GM12892 (cell line): ENCODE measurements at regions not wholly inside any gene's neighbourhood (a gene's known extent, or its start where the extent isn't known, plus 50 kb on each side); places are given as distances from the start of the nearest gene placed in this dataset.

Experiments
- DNase-seq: peaks from one replicate; pipeline ENCODE4 v3.0.0; 2011; ENCODE audit not compliant: insufficient read length
- FAIRE-seq: peaks from 2 replicates; lab custom pipeline; 2011; peaks lifted over from hg19 to GRCh38; lab: Jason Lieb, UNC
- POLR2A ChIP-seq: IDR thresholded peaks from 2 replicates; pipeline ENCODE4 v1.6.1; 2011; ENCODE audit warnings: low read depth, low read length, control low read depth
- POLR2AphosphoS5 ChIP-seq: IDR thresholded peaks from 2 replicates; pipeline ENCODE4 v1.6.1; 2011; ENCODE audit warnings: low read depth, low read length, control low read depth
- TAF1 ChIP-seq: IDR thresholded peaks from 2 replicates; pipeline ENCODE4 v1.6.1; 2011; ENCODE audit warnings: low read depth, mild to moderate bottlenecking, control low read depth, low read length, borderline replicate concordance

DNA sequence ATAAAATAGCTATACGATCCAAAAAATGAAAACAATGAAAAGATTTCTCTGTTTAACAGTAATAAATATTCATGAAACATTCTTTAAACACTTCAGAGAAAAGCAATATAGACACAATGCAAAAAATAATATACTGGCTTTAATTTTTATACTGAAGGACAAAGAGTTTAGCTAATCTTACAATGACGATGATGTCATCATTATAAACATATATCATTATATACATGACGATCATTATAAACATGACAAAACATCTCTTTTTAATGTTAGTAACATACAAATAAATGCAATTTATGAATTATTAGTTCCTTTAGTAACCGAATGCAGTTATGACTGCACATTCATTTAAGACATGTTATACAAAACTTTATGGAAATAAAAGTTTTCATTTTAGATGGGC, 1434.6 kb downstream of the PCDH18 start:
- FAIRE-seq (no peak), DNase-seq (no peak)
- no peak for TF ChIP-seq TAF1
- TF ChIP-seq POLR2AphosphoS5 = no peak
- no peak for TF ChIP-seq POLR2A

DNA sequence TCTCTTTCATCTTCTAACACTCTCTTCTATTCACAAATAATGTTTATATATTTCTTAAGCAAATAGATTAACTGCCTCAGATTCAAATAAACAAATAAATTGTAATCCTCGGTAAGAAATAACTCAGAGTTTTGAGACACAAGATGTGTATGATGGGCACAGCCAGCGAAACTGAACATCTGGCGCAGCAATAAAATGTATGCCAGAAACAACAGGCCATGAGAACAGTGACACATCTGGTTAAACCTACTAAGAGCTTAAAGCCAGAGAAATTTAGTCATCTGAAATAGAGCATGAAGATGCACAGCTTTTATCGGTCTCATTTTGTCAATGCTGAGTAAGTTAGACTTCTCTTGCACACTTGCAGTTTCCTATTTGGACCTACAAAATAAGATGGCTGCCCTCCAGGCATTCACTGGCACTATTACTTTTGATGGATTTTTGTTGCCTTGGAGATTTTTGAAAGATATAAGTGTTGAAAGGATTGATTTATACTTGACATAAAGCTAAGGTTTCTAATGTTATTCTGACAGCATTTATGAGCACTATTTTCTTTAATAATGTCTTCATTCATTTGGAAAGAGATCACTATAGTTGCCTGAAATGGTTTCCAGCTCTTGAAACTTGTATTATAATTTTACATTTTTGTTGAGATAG, 1444.0 kb downstream of the PCDH18 start:
- FAIRE-seq = no peak
- DNase-seq = no peak
- TF ChIP-seq POLR2A (no peak), POLR2AphosphoS5 (no peak), TAF1 (no peak)

DNA sequence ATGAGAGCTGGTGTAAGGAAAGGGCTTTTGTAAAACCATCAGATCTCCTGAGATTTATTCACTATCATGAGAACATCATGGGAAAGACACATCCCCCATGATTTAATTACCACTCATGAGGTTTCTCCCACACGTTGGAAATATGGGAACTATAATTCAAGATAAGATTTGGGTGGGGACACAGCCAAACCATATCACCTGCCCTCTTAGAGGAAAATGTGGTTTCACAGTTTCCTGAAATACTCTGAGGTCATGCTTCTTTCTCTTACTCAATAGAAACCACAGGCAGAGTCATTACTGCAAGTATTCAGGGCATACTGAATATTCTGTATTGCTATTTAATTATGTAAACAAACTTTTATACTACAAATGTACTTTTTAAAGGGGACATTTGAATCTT, 1453.3 kb downstream of the PCDH18 start:
- no peak for TF ChIP-seq POLR2AphosphoS5
- TF ChIP-seq TAF1 = no peak
- TF ChIP-seq POLR2A = no peak
- DNase-seq = no peak
- no peak for FAIRE-seq

DNA sequence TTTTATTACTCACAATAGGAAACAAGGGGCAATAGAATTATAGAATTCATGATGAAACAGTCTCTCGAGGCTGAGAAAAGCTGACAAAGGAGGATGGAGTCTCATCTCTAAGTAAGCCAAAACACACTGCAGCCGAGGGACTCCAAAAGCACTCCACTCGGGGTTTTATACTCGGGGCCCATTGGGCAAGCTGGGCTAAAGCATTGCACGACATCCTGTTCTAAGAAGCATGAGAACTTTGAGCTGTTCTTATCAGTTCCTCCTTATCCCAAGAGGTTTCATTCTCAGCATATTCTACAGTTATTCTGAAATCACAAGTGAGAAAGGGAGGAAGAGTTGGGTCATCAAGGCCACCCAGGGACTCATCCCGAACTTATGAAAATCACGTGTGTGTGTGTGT, 1475.5 kb downstream of the PCDH18 start:
- DNase-seq = no peak
- TF ChIP-seq POLR2AphosphoS5 (no peak), TAF1 (no peak), POLR2A (no peak)
- no peak for FAIRE-seq

DNA sequence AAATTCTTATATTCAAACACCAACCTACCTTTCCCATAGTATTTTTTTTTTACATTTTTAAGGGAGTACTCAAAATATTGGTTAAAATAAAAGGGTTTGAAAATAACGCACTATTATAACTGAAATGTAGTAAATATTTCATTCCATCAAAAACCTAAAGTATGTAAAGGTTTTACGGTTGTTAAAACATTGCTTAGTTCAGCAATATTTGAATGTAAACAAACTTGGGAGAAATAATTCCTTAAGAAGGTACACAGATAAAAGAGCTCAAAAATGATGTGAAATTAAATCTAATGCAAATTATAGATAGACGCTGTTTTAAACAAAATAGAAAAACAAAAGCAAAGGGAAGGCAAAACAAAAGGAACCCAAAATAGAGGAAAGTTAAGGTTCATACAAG, 1476.9 kb downstream of the PCDH18 start:
- TF ChIP-seq POLR2A = no peak
- TF ChIP-seq POLR2AphosphoS5 = no peak
- TF ChIP-seq TAF1 = no peak
- FAIRE-seq (no peak), DNase-seq (no peak)

DNA sequence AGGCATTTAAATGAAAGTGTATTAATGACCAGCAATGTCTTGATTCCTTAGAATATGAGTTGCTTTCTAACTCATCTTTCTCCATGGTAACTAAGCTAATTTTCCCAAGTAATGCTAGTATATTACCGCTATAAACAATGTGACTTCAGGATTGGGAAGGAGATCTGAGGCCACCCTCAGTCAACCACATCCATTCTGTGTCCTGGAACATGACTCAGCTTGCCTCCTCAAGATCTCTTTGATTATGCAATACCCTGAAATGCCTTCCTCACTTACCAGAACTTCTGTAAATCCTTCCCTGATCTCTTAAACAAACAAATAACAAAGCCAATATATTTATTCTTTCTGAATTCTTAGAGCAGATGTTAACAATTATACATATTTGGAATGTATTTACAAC, 1495.5 kb downstream of the PCDH18 start:
- no peak for DNase-seq

DNA sequence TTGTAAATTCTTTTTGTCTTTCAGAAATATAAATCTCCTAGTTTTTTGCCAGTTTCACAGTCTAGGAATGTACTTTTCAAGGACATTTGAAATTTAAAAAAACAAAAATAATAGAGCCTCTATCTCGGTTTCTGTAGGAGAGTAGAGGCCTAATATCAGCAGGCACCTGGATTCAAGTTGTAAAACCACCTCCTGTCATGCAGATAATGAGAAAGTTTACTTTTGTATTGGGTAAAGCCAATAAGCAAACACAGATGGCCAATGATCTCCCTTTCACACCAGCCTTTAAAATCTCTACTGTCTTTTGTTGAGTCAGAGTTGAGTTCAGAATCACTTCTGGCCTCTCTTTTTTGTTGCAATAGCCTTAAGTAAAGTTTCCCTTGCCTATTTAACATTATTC, 1499.9 kb downstream of the PCDH18 start:
- TF ChIP-seq POLR2A (no peak), POLR2AphosphoS5 (no peak), TAF1 (no peak)
- DNase-seq (no peak), FAIRE-seq (no peak)

More for the DNA sequence above, 1495.5 kb downstream of the PCDH18 start:
- TF ChIP-seq TAF1 (no peak), POLR2AphosphoS5 (no peak), POLR2A (no peak)
- FAIRE-seq = no peak

DNA sequence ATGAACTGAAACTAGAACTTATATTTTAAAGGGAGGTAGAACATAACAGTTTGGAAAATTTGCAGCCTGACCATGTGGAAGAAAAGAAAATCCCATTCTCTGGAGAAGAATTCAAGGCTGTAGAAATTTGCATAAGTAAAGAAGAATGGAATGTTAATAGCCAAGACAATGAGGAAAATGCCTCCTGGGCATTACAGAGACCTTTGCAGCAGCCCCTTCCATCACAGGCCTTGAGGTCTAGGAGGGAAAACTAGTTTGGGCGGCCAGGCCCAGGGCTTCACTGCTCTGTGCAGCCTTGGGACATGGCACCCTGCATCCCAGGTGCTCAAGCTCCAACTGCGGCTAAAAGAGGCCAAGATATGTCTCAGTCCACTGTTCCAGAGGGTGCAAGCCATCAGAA, 1506.8 kb downstream of the PCDH18 start:
- DNase-seq (no peak), FAIRE-seq (no peak)
- TF ChIP-seq TAF1 (no peak), POLR2A (no peak), POLR2AphosphoS5 (no peak)

DNA sequence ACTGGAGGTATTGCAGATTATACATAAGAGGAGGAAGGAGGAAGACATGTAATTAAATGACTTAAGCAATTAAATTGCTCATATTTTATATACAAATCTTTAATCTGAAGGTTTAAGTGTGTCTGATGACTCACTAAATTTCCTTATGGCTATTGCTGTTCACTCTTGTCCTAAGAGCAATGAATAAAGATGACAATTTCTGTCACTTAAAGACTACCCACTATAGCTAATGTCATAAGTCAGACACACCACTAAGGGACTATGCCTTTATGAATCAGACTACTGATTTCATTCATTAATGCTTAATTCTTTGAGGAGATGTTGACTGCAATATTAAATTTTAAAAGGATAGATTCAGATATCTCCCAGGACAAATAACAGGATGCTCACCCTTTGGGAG, 1514.7 kb downstream of the PCDH18 start:
- FAIRE-seq (no peak), DNase-seq (no peak)
- TF ChIP-seq POLR2A (no peak), POLR2AphosphoS5 (no peak), TAF1 (no peak)

DNA sequence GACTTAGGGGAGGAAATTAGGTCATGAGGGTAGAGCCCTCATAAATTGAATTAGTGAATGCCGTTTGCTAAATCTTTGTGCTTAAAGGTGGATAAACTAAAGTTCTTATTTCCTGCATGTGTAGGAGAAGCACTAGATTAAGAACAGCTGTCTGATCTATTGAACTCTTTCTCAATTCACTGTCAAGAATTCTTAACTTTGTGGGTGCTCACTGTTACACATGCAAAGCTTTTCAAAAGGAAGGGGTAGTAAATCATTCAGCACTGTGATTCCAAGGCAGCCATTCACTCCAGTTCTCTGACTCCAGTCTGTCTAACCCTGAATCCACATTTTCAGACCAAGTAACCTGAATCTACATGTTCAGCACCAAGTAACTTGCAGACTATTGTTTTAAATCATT, 1520.1 kb downstream of the PCDH18 start:
- no peak for FAIRE-seq
- TF ChIP-seq TAF1 (no peak), POLR2AphosphoS5 (no peak), POLR2A (no peak)
- DNase-seq = no peak

DNA sequence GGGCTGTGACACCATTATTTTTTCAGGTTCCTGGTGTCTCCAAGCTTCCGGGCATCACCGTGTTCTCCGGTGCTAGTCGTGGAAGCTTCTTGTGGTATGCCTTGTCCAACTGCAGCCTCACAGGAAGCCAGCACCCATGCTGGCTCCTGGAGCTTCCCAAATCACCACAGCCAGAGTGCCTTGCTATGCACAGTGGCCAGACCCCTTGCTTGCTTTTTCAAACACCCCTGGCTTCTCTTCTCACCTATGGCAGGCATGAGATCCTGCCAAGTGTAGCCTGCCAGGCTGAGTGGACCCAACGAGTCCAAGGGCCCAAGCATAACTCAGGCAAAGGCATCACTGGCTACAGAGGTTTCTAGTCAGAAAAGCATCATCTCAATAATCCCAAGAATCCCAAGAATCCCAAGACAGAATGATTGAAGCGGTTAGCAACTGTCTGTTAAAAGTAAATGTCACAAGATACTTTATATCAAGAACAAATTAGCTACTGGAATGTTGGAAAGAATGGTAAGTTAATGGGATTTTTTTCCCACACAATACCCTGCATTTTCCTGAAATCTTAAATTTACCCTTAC, 1522.9 kb downstream of the PCDH18 start:
- FAIRE-seq = no peak
- TF ChIP-seq POLR2A (no peak), POLR2AphosphoS5 (no peak), TAF1 (no peak)

DNA sequence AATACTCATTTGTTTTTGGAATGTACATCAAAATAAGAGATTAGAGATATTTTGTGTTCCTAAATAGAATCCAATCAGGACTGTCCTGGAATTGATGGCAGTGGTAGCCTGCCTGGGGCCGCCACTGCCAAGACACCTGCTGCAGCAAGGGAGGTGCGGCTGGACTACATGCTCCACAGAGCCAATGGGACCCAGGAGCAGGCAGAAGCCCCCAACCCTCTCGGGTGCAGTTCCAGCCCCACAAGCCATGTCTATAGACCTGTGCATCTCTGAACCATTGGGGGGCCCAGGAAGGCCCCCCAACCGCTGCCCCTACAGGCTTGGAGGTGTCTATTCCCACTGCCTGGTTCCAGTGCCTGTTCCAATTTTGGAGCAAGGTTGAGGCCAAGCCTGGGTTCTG, 1524.3 kb downstream of the PCDH18 start:
- FAIRE-seq (no peak), DNase-seq (no peak)
- TF ChIP-seq TAF1 = no peak
- no peak for TF ChIP-seq POLR2AphosphoS5
- TF ChIP-seq POLR2A = no peak

More for the DNA sequence above, 1522.9 kb downstream of the PCDH18 start:
- DNase-seq = no peak

DNA sequence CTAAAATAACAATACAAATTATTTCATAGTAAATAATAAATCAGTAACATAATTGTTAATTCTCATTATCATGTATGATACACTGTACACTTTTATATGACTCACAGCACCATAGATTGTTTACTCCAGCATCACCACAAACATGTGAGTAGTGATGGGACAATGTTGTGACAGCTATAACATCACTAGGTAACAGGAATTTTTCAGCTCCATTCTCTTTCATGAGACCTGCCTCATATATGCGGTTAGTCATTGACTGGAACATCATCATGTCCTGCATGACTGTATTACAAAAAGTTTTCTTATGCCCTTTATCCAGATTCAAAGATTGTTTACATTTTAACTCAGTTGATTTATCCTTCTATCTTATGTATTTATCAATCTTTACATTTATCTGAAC, 1530.0 kb downstream of the PCDH18 start:
- no peak for TF ChIP-seq POLR2AphosphoS5
- TF ChIP-seq TAF1 = no peak
- TF ChIP-seq POLR2A = no peak
- FAIRE-seq = no peak
- no peak for DNase-seq
